ENCODE measurements at regions not wholly inside any gene's neighbourhood (a gene's known extent, or its start where the extent isn't known, plus 50 kb on each side); places are given as distances from the start of the nearest gene placed in this dataset.
"Not testable (repeated sequence)": the region's sequence is repeated elsewhere in the genome, so short reads cannot be mapped to it uniquely, and the experiment has no call there.

- TF ChIP-seq CTCF (IDR thresholded peaks at IDR 0.05 in 4 of 5, conservative IDR thresholded peaks at IDR 0.05 in 1 of 5); POLR2A (IDR thresholded peaks at IDR 0.05): not testable (repeated sequence)
These were observed 107.5 kb upstream of the VWC2 start for GRCh38 chr7:49665963-49666362.
